SJSA1 (cell line): ENCODE measurements at regions not wholly inside any gene's neighbourhood (a gene's known extent, or its start where the extent isn't known, plus 50 kb on each side); places are given as distances from the start of the nearest gene placed in this dataset.
A peak's percentile ranks its signal among the peaks of the same experiment; 100 is the strongest.
"Not testable (repeated sequence)": the region's sequence is repeated elsewhere in the genome, so short reads cannot be mapped to it uniquely, and the experiment has no call there.

Experiments
- DNase-seq, 2 experiments: peaks; one replicate each; pipeline ENCODE4 v3.0.0-alpha.2; 2015 to 2020; ENCODE audit warnings: low spot score in 2 of 2, low read depth in 1 of 2
- H3K27ac ChIP-seq: fragments of 250-450 bp; sonication (Bioruptor Pico); 2 replicates; pipeline ENCODE4 v1.5.1; 2020; ENCODE audit warnings: mild to moderate bottlenecking, moderate library complexity
- H3K27me3 ChIP-seq: fragments of 250-450 bp; sonication (Bioruptor Pico); replicated peaks from 2 replicates; pipeline ENCODE4 v1.5.1; 2020; ENCODE audit warnings: mild to moderate bottlenecking, moderate library complexity
- H3K36me3 ChIP-seq: fragments of 250-450 bp; sonication (Bioruptor Pico); 2 replicates; pipeline ENCODE4 v1.5.1; 2020; ENCODE audit warnings: mild to moderate bottlenecking
- H3K4me1 ChIP-seq: fragments of 250-450 bp; sonication (Bioruptor Pico); replicated peaks from 2 replicates; pipeline ENCODE4 v1.6.1; 2021; ENCODE audit warnings: mild to moderate bottlenecking
- H3K4me3 ChIP-seq: fragments of 250-450 bp; sonication (Bioruptor Pico); 2 replicates; pipeline ENCODE4 v1.5.1; 2020; ENCODE audit warnings: mild to moderate bottlenecking
- H3K9me3 ChIP-seq: fragments of 250-450 bp; sonication (Bioruptor Pico); replicated peaks from 2 replicates; pipeline ENCODE4 v1.5.1; 2020; ENCODE audit warnings: mild to moderate bottlenecking

DNA sequence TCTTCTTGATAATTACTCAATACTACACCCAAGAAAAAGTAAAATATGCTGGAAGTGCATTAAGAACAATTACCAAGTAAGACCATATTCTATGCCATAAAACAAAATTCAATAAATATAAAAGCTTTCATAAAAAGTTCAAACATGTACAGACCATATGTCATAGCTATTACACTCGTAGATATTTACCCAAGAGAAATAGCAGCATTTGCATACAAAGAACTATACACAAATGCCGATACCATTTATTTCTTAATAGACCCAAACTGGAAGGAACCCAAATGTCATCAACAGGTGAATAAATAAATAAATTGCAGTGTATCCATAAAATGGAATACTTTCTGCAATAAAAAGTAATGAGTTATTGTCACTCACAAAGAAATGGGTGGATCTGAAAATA lies 78.3 kb upstream of the SLC16A7 start:
- no peak overlapping the region for H3K27ac ChIP-seq
- H3K4me3 ChIP-seq = no peak overlapping the region
- DNase-seq = no peak
- no peaks in the 10 kb centered on the region for H3K9me3 ChIP-seq
- no peaks in the 10 kb centered on the region for H3K27me3 ChIP-seq
- no peaks in the 10 kb centered on the region for H3K36me3 ChIP-seq
- no peaks in the 10 kb centered on the region for H3K4me1 ChIP-seq

DNA sequence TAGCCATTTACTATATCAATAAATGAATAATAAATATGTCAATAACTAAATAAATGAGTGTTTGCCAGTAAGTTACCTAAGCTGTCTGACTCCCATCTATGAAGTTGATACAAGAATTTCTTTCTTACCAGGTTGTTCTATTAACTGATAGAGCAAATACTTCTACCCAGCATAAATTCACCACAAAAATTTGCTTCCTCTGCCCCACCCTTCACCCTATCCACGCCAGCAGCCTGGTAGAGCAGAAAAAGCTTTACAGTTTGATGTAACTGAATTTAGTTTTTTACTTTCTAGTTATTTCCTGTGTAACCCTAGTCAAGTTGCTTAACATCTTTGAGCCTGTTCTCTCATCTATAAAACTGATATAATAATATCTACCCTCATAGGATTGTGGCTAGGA lies 94.9 kb upstream of the SLC16A7 start:
- Histone ChIP-seq H3K4me1 (no peaks in the 10 kb centered on the region), H3K27me3 (no peaks in the 10 kb centered on the region), H3K36me3 (no peaks in the 10 kb centered on the region), H3K9me3 (no peaks in the 10 kb centered on the region), H3K27ac (no peak overlapping the region), H3K4me3 (no peak overlapping the region)
- no peak for DNase-seq

- H3K27ac ChIP-seq = no peak overlapping the region
- H3K36me3 ChIP-seq = no peaks in the 10 kb centered on the region
- no peak overlapping the region for H3K4me3 ChIP-seq
- H3K9me3 ChIP-seq = no peaks in the 10 kb centered on the region
- no peaks in the 10 kb centered on the region for H3K4me1 ChIP-seq
- DNase-seq = no peak
- no peaks in the 10 kb centered on the region for H3K27me3 ChIP-seq
These were observed 95.5 kb upstream of the SLC16A7 start for GRCh38 chr12:59500335-59500734.

DNA sequence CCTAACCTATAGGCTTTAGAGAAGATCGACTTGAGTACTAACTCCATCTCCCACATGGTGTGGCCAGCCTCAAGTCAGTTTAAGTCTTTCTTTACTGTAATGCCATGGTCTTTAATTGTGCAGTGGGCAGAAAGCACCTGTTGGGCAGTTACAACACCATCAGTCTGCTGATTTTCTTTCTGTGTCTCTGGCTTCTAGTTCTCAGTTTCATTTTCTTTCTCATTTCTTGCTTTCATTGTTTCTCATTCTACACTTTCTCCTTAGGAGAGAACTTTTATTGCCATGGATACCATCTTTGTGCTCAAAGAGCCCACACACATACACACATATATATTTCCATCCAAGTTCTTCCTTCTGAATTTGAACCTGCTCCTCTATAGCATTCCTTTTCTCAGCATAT lies 96.1 kb upstream of the SLC16A7 start:
- Histone ChIP-seq H3K27ac (no peak overlapping the region), H3K27me3 (no peaks in the 10 kb centered on the region), H3K9me3 (no peaks in the 10 kb centered on the region), H3K36me3 (no peaks in the 10 kb centered on the region), H3K4me3 (no peak overlapping the region), H3K4me1 (no peaks in the 10 kb centered on the region)
- no peak for DNase-seq

- H3K27ac ChIP-seq = no peak overlapping the region
- no peak overlapping the region for H3K4me3 ChIP-seq
- no peaks in the 10 kb centered on the region for H3K4me1 ChIP-seq
- H3K27me3 ChIP-seq = no peaks in the 10 kb centered on the region
- no peak for DNase-seq
- H3K36me3 ChIP-seq = no peaks in the 10 kb centered on the region
- no peaks in the 10 kb centered on the region for H3K9me3 ChIP-seq
These were observed 101.2 kb upstream of the SLC16A7 start for GRCh38 chr12:59494617-59495016.

DNA sequence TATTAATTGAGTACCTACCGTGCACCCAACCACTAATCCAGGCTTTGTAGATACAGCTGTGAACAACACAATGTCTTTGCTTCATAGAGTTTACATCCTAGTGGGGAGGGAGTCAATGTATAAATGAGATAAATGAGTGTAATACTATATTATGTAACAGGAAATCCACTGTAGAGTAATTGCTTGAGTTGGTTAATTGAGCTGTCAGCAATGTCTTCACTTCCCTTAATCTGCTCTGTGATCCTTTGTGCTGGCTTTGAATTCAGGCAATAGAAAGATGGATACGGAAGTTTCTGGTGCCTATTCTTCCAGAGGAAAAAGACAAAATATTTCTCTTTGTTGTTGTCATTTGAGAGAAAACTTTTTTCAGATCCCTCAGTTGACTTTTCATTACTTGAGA lies 104.0 kb upstream of the SLC16A7 start:
- H3K9me3 ChIP-seq = no peaks in the 10 kb centered on the region
- no peak overlapping the region for H3K4me3 ChIP-seq
- no peak for DNase-seq
- no peaks in the 10 kb centered on the region for H3K27me3 ChIP-seq
- no peak overlapping the region for H3K27ac ChIP-seq
- H3K4me1 ChIP-seq = no peaks in the 10 kb centered on the region
- no peaks in the 10 kb centered on the region for H3K36me3 ChIP-seq

- no peaks in the 10 kb centered on the region for H3K4me1 ChIP-seq
- H3K36me3 ChIP-seq = no peaks in the 10 kb centered on the region
- H3K4me3 ChIP-seq = no peak overlapping the region
- no peaks in the 10 kb centered on the region for H3K9me3 ChIP-seq
- H3K27me3 ChIP-seq = no peaks in the 10 kb centered on the region
- H3K27ac ChIP-seq = no peak overlapping the region
- DNase-seq = no peak
These were observed 109.0 kb upstream of the SLC16A7 start for GRCh38 chr12:59486827-59487226.

GRCh38 chr12:59484575-59484974 lies 111.3 kb upstream of the SLC16A7 start:
- H3K9me3 ChIP-seq = no peaks in the 10 kb centered on the region
- no peaks in the 10 kb centered on the region for H3K4me1 ChIP-seq
- no peak for DNase-seq
- no peaks in the 10 kb centered on the region for H3K27me3 ChIP-seq
- H3K36me3 ChIP-seq = no peaks in the 10 kb centered on the region
- no peak overlapping the region for H3K27ac ChIP-seq
- H3K4me3 ChIP-seq = no peak overlapping the region

GRCh38 chr12:59474236-59474635 lies 121.6 kb upstream of the SLC16A7 start:
- not testable (repeated sequence) for H3K27ac ChIP-seq, H3K9me3 ChIP-seq, H3K36me3 ChIP-seq, DNase-seq, H3K4me1 ChIP-seq, H3K27me3 ChIP-seq, H3K4me3 ChIP-seq

GRCh38 chr12:59472273-59472672 lies 123.6 kb upstream of the SLC16A7 start:
- Histone ChIP-seq H3K4me1 (no peaks in the 10 kb centered on the region), H3K27ac (no peak overlapping the region), H3K36me3 (no peaks in the 10 kb centered on the region), H3K4me3 (no peak overlapping the region), H3K9me3 (no peaks in the 10 kb centered on the region), H3K27me3 (no peaks in the 10 kb centered on the region)
- no peak for DNase-seq

DNA sequence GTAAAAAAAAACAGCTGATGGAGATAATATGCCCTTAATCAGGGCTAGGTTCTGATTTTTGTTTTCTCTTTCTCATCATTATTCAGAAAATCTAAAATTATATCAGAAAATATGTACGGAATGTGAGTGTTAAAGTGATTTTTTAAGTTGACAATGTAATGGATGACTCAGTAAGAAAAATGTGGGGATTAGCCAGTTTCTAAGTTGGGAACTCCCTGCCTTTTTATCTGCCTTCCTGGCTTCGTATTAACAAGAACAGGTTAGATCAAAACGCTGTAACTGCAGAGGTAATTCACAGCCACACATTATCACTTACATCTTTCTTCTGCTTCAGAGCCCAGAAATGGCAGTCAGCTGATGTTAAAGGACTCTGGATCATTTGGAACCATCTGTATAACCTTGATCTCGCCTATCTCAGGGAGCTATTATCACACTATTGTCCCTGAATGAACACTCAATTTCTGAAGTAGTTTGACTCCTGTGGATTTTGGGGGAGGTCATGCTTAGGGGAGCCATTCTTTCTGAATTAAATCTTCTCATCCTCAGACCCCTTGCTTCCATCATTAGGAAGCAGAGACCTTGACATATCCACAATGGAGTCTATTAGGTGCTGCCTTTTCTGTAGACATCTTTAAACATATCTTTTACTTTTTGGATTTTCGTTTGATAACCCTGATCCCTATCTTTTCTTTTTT lies 135.7 kb upstream of the SLC16A7 start:
- Histone ChIP-seq H3K4me1 (peaks cover 12% of the 10 kb centered on the region), H3K4me3 (no peak overlapping the region), H3K27ac (peak overlapping the region; percentile 56), H3K36me3 (no peaks in the 10 kb centered on the region), H3K9me3 (no peaks in the 10 kb centered on the region), H3K27me3 (no peaks in the 10 kb centered on the region)
- DNase-seq = peak in 1 of 2 experiments; percentile 40

GRCh38 chr12:59453475-59453874 lies 142.4 kb upstream of the SLC16A7 start:
- H3K27ac ChIP-seq = no peak overlapping the region
- no peaks in the 10 kb centered on the region for H3K36me3 ChIP-seq
- peaks cover 13% of the 10 kb centered on the region for H3K4me1 ChIP-seq
- DNase-seq = no peak
- no peaks in the 10 kb centered on the region for H3K27me3 ChIP-seq
- no peaks in the 10 kb centered on the region for H3K9me3 ChIP-seq
- no peak overlapping the region for H3K4me3 ChIP-seq

DNA sequence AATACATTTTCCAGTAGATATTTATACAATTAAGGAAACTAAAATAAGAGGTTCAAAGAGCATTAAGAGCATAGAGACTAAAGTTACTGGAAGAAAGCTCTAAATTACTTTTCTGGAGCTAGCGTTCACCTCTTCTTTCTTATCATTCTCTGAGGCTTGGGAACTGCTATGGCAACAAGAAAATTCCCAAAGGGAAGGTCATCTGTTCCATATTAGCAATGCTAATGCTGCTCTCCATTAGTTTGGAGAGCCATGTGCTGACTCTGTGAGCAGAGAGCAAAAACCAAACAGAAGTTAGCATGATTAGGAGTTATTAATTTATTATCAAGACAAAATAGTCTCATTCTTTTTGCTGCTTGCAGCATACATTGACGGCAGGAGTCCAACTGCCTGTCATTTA lies 143.1 kb upstream of the SLC16A7 start:
- no peak overlapping the region for H3K4me3 ChIP-seq
- H3K27ac ChIP-seq = peak overlapping the region; percentile 22; the same call in 1 of the 2 replicates
- H3K4me1 ChIP-seq = peaks cover 13% of the 10 kb centered on the region

DNA sequence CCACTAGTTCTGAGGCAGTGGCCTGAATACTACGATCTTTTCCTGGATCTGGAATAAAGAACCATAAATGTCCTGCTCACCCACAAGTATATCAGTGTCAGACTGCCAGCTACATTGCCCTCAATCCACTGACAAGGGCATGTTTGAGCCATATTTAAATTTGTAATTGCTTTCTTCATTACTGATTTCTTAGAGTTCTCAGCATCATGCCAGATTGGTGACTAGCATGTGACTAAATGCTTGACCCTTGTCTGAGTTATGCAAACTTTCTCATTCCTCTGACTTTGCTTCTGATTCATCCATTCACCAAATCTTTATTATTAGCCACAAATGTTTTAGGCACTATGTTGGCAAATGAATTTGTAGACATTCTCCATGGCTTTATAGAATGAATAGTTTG lies 143.6 kb upstream of the SLC16A7 start:
- Histone ChIP-seq H3K4me3 (no peak overlapping the region), H3K36me3 (no peaks in the 10 kb centered on the region), H3K27me3 (no peaks in the 10 kb centered on the region), H3K4me1 (peaks cover 13% of the 10 kb centered on the region), H3K27ac (peak overlapping the region; percentile 22), H3K9me3 (no peaks in the 10 kb centered on the region)
- DNase-seq = peak in 1 of 2 experiments; percentile 25

More for the DNA sequence above, 143.1 kb upstream of the SLC16A7 start:
- Histone ChIP-seq H3K9me3 (no peaks in the 10 kb centered on the region), H3K36me3 (no peaks in the 10 kb centered on the region), H3K27me3 (no peaks in the 10 kb centered on the region)
- peak in 1 of 2 experiments; percentile 7 for DNase-seq

DNA sequence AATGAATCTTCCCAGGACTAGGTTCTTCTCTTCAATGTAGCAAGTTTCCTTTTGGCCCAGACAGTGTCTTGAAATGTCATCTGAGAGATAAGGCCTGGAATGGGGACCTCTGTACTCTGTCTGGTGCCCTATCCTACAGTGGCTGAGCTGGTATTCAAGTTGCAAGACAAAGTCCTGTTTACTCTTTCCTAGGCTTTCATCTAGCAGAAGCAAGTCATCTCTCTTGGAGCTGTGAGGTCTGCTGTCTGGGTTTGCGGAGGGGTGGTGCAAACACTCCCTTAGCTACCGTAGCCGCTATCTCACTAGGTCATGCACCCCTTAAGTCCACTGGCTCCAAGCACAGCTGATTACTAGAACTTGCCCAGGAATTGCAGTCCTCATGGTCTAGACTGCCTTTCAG lies 149.7 kb upstream of the SLC16A7 start:
- Histone ChIP-seq H3K27ac (no peak overlapping the region), H3K4me3 (no peak overlapping the region), H3K36me3 (no peaks in the 10 kb centered on the region), H3K27me3 (no peaks in the 10 kb centered on the region), H3K9me3 (no peaks in the 10 kb centered on the region), H3K4me1 (no peaks in the 10 kb centered on the region)
- no peak for DNase-seq
